NCI-H2196 treated with DMSO at 0.1 percent for 48 hours (cell line): ENCODE measurements at regions not wholly inside any gene's neighbourhood (a gene's known extent, or its start where the extent isn't known, plus 50 kb on each side); places are given as distances from the start of the nearest gene placed in this dataset.

Experiments
- DNase-seq: peaks from one replicate; lab custom pipeline; 2025; ENCODE audit not compliant: unreplicated experiment; lab: John Stamatoyannopoulos, UW

DNA sequence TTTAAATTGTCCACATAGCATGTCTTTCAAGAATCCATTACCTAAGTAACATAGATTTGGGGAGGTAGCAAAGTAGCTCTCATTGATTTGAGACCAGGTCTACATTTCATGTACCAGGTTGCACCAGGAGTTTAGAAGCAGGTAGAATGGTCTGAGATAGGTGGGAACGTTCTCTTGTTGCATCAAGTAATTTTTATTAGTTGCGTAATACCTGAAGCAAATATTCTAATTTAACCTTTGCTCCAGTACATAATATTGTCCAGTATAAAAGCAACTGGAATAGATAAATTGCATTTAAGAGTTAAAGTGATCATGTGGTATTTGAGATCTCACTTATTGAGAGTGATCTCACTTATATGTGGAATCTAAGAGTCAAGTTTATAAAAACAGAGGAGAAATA is 597.1 kb upstream of the PRMT6 start:
- no peak for DNase-seq

GRCh38 chr1:106465666-106466065 is 590.8 kb upstream of the PRMT6 start:
- no peak for DNase-seq

DNA sequence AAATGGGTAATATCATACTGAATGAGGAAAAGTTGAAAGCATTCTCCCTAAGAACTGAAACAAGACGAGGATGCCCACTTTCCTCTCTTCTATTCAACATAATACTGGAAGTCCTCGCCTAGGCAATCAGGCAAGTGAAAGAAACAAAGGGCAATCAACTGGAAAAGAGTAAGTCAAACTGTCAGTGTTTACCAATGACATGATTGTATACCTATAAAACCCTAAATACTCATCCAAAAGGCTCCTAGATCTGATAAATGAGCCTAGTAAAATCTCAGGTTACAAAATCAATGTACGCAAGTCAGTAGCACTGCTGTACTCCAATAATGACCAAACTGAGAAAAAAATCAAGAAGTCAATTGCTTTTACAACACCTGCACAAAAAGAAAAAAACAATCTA is 575.8 kb upstream of the PRMT6 start:
- DNase-seq, result no peak

DNA sequence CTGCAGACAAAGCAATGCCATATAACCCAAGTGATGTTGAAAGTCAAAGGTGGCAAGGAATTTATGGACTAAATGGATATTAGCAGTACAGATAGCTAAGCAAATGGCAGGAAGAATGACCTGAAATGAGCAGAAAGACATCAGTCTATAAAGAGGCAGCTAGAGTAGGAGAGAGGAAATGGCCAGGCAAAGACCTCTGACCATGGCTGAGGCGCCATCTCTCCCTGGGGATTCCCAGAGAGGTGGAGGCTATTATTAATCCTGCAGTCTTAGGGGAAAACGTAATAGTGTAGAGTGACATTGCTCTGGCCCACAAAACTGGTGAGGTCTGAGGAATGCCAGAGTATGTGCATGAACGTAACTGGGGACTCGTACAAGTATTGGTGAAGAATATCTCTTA is 563.6 kb upstream of the PRMT6 start:
- no peak for DNase-seq

GRCh38 chr1:106494646-106495045 is 561.8 kb upstream of the PRMT6 start:
- DNase-seq, result no peak

DNA sequence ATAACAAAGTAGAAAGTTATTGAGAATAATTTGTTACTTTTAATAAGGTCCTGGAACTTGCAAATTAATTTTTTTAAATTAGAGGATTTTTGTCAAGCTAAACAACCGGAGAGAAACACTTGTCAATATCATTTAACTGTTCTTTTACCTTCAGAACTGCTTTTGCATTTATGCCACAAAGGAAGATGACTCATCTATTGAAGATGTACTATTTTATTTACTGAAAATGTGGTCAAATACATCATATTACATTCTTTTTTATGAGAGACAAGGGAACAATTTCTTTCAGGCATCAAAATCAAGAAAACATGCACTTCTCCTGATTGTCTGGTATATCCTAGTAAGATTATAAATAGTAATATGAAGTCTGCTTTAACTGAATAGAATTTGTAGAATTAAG is 558.2 kb upstream of the PRMT6 start:
- DNase-seq, result no peak

DNA sequence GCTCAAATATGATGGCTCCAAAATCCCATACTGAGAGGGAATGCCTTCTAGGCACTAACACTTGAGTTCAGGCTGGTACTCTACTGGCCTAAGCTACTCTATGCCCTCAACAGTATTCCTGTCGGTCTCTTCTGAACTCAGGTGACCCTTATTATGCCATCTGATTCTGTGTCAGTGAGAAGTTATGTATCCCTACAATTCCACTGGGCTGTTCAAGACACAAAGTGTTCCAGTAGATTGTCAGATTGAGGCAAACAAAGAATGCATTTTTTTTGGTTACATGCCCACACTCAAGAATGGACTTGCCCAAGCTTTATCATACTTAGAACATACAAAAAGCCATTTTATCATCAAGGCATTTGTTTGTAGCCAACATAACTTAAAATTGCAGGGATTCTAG is 553.8 kb upstream of the PRMT6 start:
- no peak for DNase-seq

GRCh38 chr1:106515375-106515774 is 541.1 kb upstream of the PRMT6 start:
- no peak for DNase-seq

- DNase-seq, result no peak
These were observed 539.2 kb upstream of the PRMT6 start for GRCh38 chr1:106517224-106517623.

DNA sequence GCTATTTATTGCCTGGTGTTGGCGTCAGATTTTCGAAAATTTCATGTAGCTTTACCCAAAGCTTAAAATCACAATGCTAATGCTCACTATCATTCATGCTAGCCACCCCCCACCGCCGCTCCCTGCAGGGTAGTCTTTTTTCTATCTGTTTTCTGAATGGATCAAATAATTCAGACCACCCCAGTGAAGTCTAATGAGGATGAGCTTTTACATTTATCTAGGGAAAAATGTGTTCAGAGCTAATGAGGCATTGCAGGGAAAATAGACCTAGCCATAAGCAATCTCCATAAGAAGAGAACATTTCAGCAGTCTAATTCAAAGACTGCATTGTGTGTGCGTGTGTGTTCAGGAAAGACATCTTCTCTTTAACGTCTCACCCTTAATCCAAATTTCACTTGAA is 533.0 kb upstream of the PRMT6 start:
- no peak for DNase-seq

- DNase-seq, result no peak
These were observed 531.8 kb upstream of the PRMT6 start for GRCh38 chr1:106524631-106525030.

DNA sequence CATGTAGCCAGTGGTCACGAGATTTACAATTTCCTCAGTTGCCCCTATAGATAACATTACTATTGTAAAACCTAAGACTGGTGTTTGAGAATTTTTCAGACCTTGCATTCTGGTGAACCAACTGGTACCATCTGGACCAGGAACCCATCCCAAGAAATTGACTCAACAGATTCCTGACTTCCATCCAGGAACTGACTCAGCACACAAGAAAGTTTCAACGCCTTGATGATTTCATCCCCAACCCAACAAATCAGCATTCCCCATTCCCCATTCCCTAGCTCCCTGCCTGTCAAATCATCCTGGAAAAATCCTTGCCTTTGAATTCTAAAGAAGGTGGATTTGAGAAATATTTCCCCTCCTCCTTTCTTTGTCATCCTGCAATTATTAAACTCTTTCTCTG is 529.8 kb upstream of the PRMT6 start:
- no peak for DNase-seq

- no peak for DNase-seq
These were observed 521.9 kb upstream of the PRMT6 start for GRCh38 chr1:106534612-106535011.

GRCh38 chr1:106536741-106537140 is 519.7 kb upstream of the PRMT6 start:
- DNase-seq, result no peak

GRCh38 chr1:106548726-106549125 is 507.7 kb upstream of the PRMT6 start:
- no peak for DNase-seq

- DNase-seq, result no peak
These were observed 502.2 kb upstream of the PRMT6 start for GRCh38 chr1:106554294-106554693.

DNA sequence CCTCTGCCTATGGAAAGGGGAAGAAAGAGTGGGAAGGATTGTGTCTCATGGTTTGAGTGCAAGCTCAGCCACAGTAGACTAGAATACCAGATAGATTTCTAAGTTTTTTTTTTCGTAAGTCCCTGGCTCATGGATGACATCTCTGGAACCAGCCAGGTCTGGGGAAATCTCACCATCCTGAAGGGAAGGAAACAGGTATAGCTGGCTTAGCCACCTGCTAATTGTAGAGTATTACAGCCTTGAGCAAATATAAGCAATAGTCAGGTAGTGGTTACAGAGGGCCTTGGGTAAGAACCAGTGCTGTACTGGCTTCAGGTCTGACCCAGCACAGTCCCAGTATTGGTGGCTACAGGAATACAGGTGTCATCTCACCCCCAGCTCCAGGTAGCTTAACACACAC is 500.9 kb upstream of the PRMT6 start:
- DNase-seq, result no peak

- no peak for DNase-seq
These were observed 492.3 kb upstream of the PRMT6 start for GRCh38 chr1:106564192-106564591.

DNA sequence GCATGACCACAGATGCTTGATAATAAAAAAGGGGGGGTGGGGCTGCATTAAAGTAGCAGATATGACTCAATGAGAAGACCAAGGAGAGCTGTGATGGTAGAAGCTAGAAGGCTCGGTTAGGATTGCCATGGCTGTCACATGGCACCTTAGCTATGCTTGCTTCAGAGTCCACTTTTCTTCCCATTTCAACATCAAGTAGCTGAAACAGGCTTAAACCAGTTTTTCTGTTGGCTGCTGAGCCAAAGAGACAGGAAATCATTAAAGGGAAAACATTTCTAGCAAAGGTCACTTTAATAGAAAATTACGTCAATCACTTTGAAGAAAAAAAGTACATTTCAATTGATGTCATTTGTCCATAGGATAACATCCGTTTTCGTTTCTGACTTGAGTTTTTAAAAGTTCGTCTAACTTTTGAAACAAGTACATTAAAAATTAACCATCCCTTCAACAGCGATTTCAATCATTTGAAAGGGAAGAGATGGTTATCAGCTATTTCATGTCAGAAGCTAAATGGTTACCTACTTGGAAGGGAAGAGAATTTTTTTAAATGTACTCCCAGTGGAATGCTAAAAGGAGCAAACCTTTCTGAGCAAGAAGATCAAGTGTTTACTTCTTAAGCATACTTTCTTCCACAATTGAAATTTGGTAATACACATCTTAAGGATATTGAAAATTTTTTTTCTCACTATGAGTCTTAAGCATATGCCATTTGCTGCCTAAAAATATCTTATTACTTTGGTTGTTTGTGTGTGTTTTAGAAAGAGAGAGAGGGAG is 488.1 kb upstream of the PRMT6 start:
- no peak for DNase-seq

DNA sequence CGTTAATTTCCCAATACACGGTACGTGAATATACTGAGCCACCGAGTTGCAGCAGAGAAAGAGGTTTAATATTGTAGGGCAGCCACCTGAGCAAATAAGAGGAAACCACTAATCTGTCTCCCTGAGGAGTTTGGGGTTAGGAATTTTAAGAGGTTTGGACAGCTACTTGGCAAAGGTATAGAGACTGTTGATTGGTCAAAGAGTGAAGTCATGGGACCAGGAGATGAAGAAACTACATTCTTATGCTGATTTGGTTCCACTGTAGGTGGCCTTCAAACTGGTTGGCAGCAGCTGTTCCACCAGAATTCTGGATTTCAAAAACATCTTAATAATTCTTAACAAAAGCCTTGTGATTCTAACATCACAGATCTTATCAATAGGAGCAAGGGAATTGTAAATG is 485.4 kb upstream of the PRMT6 start:
- DNase-seq, result no peak

DNA sequence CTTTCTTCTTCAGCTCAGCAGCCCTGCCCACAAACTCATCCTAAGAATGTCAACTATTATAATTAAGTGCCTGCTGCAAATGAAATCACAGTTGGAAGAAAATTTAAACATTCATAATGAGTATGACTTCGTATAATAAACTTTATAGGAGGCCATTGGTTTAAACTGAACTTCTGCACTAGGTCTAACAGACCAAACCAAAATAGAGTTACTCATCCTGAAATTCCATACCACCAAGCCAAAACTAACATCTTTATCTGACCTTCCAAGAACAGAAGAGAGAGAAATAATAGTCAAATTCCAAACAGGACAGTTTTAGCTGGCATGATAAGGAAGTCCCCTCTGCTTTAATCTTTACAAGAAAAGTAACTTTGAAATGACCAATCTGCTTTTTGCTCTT is 472.4 kb upstream of the PRMT6 start:
- DNase-seq, result no peak

DNA sequence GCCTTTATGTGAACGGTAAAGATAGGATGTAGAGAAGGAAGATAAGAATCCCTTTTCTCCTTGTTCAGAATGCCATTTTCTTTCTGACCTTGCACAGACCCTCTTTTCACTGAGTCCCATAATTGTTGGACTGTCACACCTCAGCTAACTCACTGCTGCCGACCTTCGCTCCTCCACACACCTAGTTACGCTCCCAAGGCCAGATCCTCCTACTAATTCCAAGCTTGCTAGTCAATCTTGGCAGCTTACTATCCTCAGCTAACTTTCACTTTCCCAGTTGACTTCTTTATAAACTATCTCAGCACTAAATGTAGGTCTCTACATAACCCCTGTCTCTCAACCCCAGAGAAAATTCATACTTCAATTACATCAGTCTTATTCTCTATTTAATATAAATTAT is 471.8 kb upstream of the PRMT6 start:
- no peak for DNase-seq

DNA sequence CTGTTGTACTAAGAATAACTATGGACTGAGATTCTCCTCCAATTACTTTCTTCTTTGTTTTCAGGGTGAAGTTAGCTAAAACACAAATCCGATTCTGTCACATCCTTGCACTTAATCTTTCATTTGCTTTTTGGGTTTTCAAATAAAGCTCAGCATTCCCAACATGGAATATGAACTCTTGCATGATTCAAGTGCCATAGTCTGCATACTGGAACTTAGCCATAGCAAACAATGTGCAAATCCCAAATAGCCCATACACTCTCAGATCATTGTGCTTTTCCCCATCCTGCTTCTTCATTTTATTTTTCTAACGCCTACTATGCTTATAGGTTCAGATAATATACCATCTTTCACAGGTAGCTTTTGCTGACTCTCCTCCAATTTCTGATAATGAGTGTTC is 455.8 kb upstream of the PRMT6 start:
- DNase-seq, result no peak
